Epidermal melanocyte (primary cell): ENCODE measurements at regions not wholly inside any gene's neighbourhood (a gene's known extent, or its start where the extent isn't known, plus 50 kb on each side); places are given as distances from the start of the nearest gene placed in this dataset.
"Not testable (repeated sequence)": the region's sequence is repeated elsewhere in the genome, so short reads cannot be mapped to it uniquely, and the experiment has no call there.

Experiments used
- DNase-seq: peaks from one replicate; pipeline ENCODE4 v3.0.0; 2011; ENCODE audit warnings: low spot score; ENCODE audit not compliant: insufficient read length

GRCh38 chr4:3926271-3926670 lies 160.1 kb downstream of the ADRA2C start:
- not testable (repeated sequence) for DNase-seq

GRCh38 chr4:3926969-3927755 lies 161.0 kb downstream of the ADRA2C start:
- not testable (repeated sequence) for DNase-seq

- DNase-seq = not testable (repeated sequence)
Observed at GRCh38 chr4:3929431-3929830, 163.2 kb downstream of the ADRA2C start.

GRCh38 chr4:3932734-3933133 lies 166.5 kb downstream of the ADRA2C start:
- DNase-seq = not testable (repeated sequence)

GRCh38 chr4:3935406-3935805 lies 169.2 kb downstream of the ADRA2C start:
- not testable (repeated sequence) for DNase-seq

GRCh38 chr4:3936184-3936583 lies 170.0 kb downstream of the ADRA2C start:
- no peak for DNase-seq

GRCh38 chr4:3937849-3938562 lies 171.8 kb downstream of the ADRA2C start:
- not testable (repeated sequence) for DNase-seq

- DNase-seq = not testable (repeated sequence)
Observed at GRCh38 chr4:3938676-3939075, 172.5 kb downstream of the ADRA2C start.

- DNase-seq = not testable (repeated sequence)
Observed at GRCh38 chr4:3939954-3940591, 173.9 kb downstream of the ADRA2C start.

- not testable (repeated sequence) for DNase-seq
Observed at GRCh38 chr4:3941735-3942522, 175.7 kb downstream of the ADRA2C start.

- DNase-seq = not testable (repeated sequence)
Observed at GRCh38 chr4:3942569-3942971, 176.4 kb downstream of the ADRA2C start.

- not testable (repeated sequence) for DNase-seq
Observed at GRCh38 chr4:3943051-3943450, 176.9 kb downstream of the ADRA2C start.

GRCh38 chr4:3945511-3946290 lies 179.5 kb downstream of the ADRA2C start:
- DNase-seq = no peak

GRCh38 chr4:3946553-3946952 lies 180.4 kb downstream of the ADRA2C start:
- DNase-seq = not testable (repeated sequence)

GRCh38 chr4:3947761-3948160 lies 181.6 kb downstream of the ADRA2C start:
- DNase-seq = not testable (repeated sequence)

GRCh38 chr4:3948210-3948609 lies 182.0 kb downstream of the ADRA2C start:
- not testable (repeated sequence) for DNase-seq

- not testable (repeated sequence) for DNase-seq
Observed at GRCh38 chr4:3949916-3950315, 183.7 kb downstream of the ADRA2C start.

GRCh38 chr4:3952443-3953139 lies 186.4 kb downstream of the ADRA2C start:
- DNase-seq = not testable (repeated sequence)

- DNase-seq = not testable (repeated sequence)
Observed at GRCh38 chr4:3953140-3953489, 186.9 kb downstream of the ADRA2C start.
